ENCODE measurements at regions not wholly inside any gene's neighbourhood (a gene's known extent, or its start where the extent isn't known, plus 50 kb on each side); places are given as distances from the start of the nearest gene placed in this dataset.

GRCh38 chr6:23511817-23512216 lies 614.2 kb upstream of the NRSN1 start:
- Histone ChIP-seq H3K4me1 (ENCODE audit: control insufficient read depth in 4 of 4, insufficient read depth in 4 of 4, low read length in 3 of 4) (no peaks in the 10 kb centered on the region), H3K27ac (ENCODE audit: low read depth in 1 of 2, low read length in 2 of 2) (no peak overlapping the region), H3K36me3 (ENCODE audit: control insufficient read depth in 4 of 4, insufficient read depth in 3 of 4, low read depth in 1 of 4, low read length in 3 of 4) (no peaks in the 10 kb centered on the region), H3K9me3 (ENCODE audit: control insufficient read depth in 4 of 4, low read length in 3 of 4) (no peaks in the 10 kb centered on the region), H3K27me3 (ENCODE audit: control insufficient read depth in 4 of 4, insufficient read depth in 4 of 4, low read length in 3 of 4) (no peaks in the 10 kb centered on the region), H3K9ac (ENCODE audit: low read depth in 1 of 2, low read length in 2 of 2) (no peak overlapping the region), H3K4me3 (ENCODE audit: low read depth in 1 of 3, low read length in 3 of 3) (no peak overlapping the region)
- WGBS: 94% methylated on average over 1 of the region's 1 CpG
- no peak for DNase-seq (ENCODE audit: low spot score)
- TF ChIP-seq JUND (IDR thresholded peaks at IDR 0.05) (no peak), CTCF (IDR thresholded peaks at IDR 0.05; ENCODE audit: low read depth, low read length, missing input control) (no peak), GABPA (IDR thresholded peaks at IDR 0.05 in 1 of 2, conservative IDR thresholded peaks at IDR 0.05 in 1 of 2) (no peak), ATF3 (IDR thresholded peaks at IDR 0.05) (no peak), SP1 (IDR thresholded peaks at IDR 0.05) (no peak), HNF4G (IDR thresholded peaks at IDR 0.05) (no peak), RAD21 (IDR thresholded peaks at IDR 0.05) (no peak), YY1 (IDR thresholded peaks at IDR 0.05) (no peak), TAF1 (conservative IDR thresholded peaks at IDR 0.05) (no peak), EGR1 (IDR thresholded peaks at IDR 0.05; ENCODE audit: low read depth in 2 of 2) (no peak), REST (IDR thresholded peaks at IDR 0.05) (no peak), HNF4A (conservative IDR thresholded peaks at IDR 0.05) (no peak)

GRCh38 chr6:23518294-23518693 lies 607.7 kb upstream of the NRSN1 start:
- Histone ChIP-seq H3K4me1 (ENCODE audit: control insufficient read depth in 4 of 4, insufficient read depth in 4 of 4, low read length in 3 of 4) (no peaks in the 10 kb centered on the region), H3K9me3 (ENCODE audit: control insufficient read depth in 4 of 4, low read length in 3 of 4) (no peaks in the 10 kb centered on the region), H3K4me3 (ENCODE audit: low read depth in 1 of 3, low read length in 3 of 3) (no peak overlapping the region), H3K36me3 (ENCODE audit: control insufficient read depth in 4 of 4, insufficient read depth in 3 of 4, low read depth in 1 of 4, low read length in 3 of 4) (no peaks in the 10 kb centered on the region), H3K9ac (ENCODE audit: low read depth in 1 of 2, low read length in 2 of 2) (no peak overlapping the region), H3K27ac (ENCODE audit: low read depth in 1 of 2, low read length in 2 of 2) (no peak overlapping the region), H3K27me3 (ENCODE audit: control insufficient read depth in 4 of 4, insufficient read depth in 4 of 4, low read length in 3 of 4) (no peaks in the 10 kb centered on the region)
- DNase-seq (ENCODE audit: low spot score): no peak
- WGBS: 94% methylated on average over 6 of the region's 6 CpGs
- no peak for TF ChIP-seq TAF1 (conservative IDR thresholded peaks at IDR 0.05)
- TF ChIP-seq ZBTB33 (IDR thresholded peaks at IDR 0.05): no peak
- TF ChIP-seq EGR1 (IDR thresholded peaks at IDR 0.05; ENCODE audit: low read depth in 2 of 2): no peak
- no peak for TF ChIP-seq NR2F2 (IDR thresholded peaks at IDR 0.05)
- TF ChIP-seq CTCF (IDR thresholded peaks at IDR 0.05; ENCODE audit: low read depth, low read length, missing input control): no peak
- no peak for TF ChIP-seq RXRA (IDR thresholded peaks at IDR 0.05)
- no peak for TF ChIP-seq MAX (IDR thresholded peaks at IDR 0.05)
- no peak for TF ChIP-seq SP1 (IDR thresholded peaks at IDR 0.05)
- no peak for TF ChIP-seq REST (IDR thresholded peaks at IDR 0.05)
- TF ChIP-seq JUND (IDR thresholded peaks at IDR 0.05): no peak
- TF ChIP-seq HNF4G (IDR thresholded peaks at IDR 0.05): no peak
- TF ChIP-seq RAD21 (IDR thresholded peaks at IDR 0.05): no peak
- TF ChIP-seq FOXA1 (IDR thresholded peaks at IDR 0.05): no peak
- TF ChIP-seq GABPA (IDR thresholded peaks at IDR 0.05 in 1 of 2, conservative IDR thresholded peaks at IDR 0.05 in 1 of 2): no peak
- no peak for TF ChIP-seq ATF3 (IDR thresholded peaks at IDR 0.05)
- no peak for TF ChIP-seq YY1 (IDR thresholded peaks at IDR 0.05)
